ENCODE measurements at regions not wholly inside any gene's neighbourhood (a gene's known extent, or its start where the extent isn't known, plus 50 kb on each side); places are given as distances from the start of the nearest gene placed in this dataset.

DNA sequence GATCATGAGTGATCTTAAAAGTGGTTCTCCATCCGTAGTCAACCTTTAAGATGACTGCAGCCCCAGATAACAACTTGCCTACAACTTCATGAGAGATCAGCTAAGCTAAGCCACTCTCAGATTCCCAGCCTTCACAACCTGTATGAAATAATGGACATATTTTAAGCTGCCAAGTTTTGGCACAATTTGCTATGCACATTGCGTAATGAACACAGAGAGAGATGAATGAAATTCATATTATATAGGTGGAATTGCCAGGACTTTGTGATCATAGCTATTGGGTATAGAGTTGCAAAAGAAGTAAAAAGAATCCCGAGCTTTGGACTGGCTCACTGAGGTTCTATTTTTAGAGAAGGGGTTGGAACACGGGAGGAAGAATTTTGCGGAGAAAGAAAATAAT is 59.1 kb upstream of the EGLN3 start:
- no peak overlapping the region for H3K4me3 ChIP-seq (ENCODE audit: low read length in 2 of 2)
- no peak overlapping the region for H3K9ac ChIP-seq (ENCODE audit: low read length in 2 of 2)
- H3K4me1 ChIP-seq (ENCODE audit: control insufficient read depth, insufficient read depth, low read length), result no peaks in the 10 kb centered on the region
- no peaks in the 10 kb centered on the region for H3K9me3 ChIP-seq (ENCODE audit: control insufficient read depth in 2 of 2, low read length in 2 of 2)
- H3K27me3 ChIP-seq (ENCODE audit: control insufficient read depth in 1 of 2, insufficient read depth in 2 of 2, low read length in 2 of 2), result no peaks in the 10 kb centered on the region
- H3K36me3 ChIP-seq (ENCODE audit: control insufficient read depth in 2 of 2, insufficient read depth in 2 of 2, low read length in 2 of 2), result no peaks in the 10 kb centered on the region
- no peak overlapping the region for H3K27ac ChIP-seq (ENCODE audit: low read length)

DNA sequence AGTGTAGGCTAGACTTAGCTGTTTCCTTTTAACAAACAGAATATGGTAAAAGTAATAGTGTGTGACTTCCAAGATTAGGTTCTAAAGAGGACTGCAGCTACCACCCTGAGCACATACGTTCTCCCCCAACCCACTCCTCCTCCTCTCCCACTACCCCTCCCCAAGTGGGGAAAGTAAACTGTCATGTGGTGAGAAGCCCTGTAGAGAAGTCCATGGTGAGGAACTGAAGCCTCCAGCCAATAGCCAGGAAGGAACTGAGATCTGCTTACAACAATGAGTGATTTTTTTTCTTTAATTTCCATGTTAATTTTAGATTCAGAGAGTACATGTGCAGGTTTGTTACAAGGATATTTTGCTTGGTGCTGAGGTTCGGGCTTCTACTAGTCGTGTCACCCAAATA is 57.0 kb upstream of the EGLN3 start:
- Histone ChIP-seq H3K27me3 (ENCODE audit: control insufficient read depth in 1 of 2, insufficient read depth in 2 of 2, low read length in 2 of 2) (no peaks in the 10 kb centered on the region), H3K9me3 (ENCODE audit: control insufficient read depth in 2 of 2, low read length in 2 of 2) (no peaks in the 10 kb centered on the region), H3K4me3 (ENCODE audit: low read length in 2 of 2) (no peak overlapping the region), H3K9ac (ENCODE audit: low read length in 2 of 2) (no peak overlapping the region), H3K36me3 (ENCODE audit: control insufficient read depth in 2 of 2, insufficient read depth in 2 of 2, low read length in 2 of 2) (no peaks in the 10 kb centered on the region), H3K4me1 (ENCODE audit: control insufficient read depth, insufficient read depth, low read length) (no peaks in the 10 kb centered on the region), H3K27ac (ENCODE audit: low read length) (no peak overlapping the region)

DNA sequence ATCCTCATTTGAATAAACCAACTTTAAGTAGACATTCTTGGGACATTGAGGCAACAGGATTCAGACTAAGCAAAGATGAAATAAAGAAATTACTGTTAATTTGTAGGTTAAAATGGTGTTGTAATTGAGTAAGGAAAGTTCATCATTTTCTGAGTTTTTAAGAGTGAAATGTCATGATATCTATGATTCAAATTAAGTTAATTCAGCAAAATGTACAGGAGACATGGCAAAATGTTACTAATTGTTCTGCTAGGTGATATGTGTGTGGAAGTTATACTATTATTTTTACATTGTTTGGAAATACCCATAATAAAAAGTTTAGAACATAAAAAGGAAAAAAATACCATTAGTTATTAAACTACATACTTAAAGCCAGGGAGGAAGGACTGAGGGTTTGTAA is 55.0 kb upstream of the EGLN3 start:
- Histone ChIP-seq H3K9me3 (ENCODE audit: control insufficient read depth in 2 of 2, low read length in 2 of 2) (no peaks in the 10 kb centered on the region), H3K27me3 (ENCODE audit: control insufficient read depth in 1 of 2, insufficient read depth in 2 of 2, low read length in 2 of 2) (no peaks in the 10 kb centered on the region), H3K4me3 (ENCODE audit: low read length in 2 of 2) (no peak overlapping the region), H3K27ac (ENCODE audit: low read length) (no peak overlapping the region), H3K4me1 (ENCODE audit: control insufficient read depth, insufficient read depth, low read length) (no peaks in the 10 kb centered on the region), H3K36me3 (ENCODE audit: control insufficient read depth in 2 of 2, insufficient read depth in 2 of 2, low read length in 2 of 2) (no peaks in the 10 kb centered on the region), H3K9ac (ENCODE audit: low read length in 2 of 2) (no peak overlapping the region)

DNA sequence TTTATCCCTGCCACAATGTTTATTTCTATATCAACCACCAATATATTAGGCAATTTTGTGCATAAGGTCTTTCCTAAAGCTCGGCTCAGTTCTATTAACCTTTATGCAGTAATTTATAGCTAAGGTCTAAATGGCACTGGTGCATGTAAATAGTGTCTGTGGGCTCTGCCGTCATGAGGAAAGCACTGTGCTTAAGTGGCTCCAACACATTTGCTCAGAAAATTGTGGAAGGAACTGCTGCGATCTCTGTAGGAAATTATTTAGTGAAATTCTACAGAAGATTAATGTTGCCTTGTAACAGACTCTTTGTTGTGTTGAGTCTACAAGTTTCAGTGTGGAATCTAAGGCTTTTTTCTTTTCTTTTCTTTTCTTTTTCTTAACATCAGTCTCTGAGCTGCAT is 54.0 kb upstream of the EGLN3 start:
- Histone ChIP-seq H3K9me3 (ENCODE audit: control insufficient read depth in 2 of 2, low read length in 2 of 2) (no peaks in the 10 kb centered on the region), H3K9ac (ENCODE audit: low read length in 2 of 2) (no peak overlapping the region), H3K4me1 (ENCODE audit: control insufficient read depth, insufficient read depth, low read length) (no peaks in the 10 kb centered on the region), H3K36me3 (ENCODE audit: control insufficient read depth in 2 of 2, insufficient read depth in 2 of 2, low read length in 2 of 2) (no peaks in the 10 kb centered on the region), H3K4me3 (ENCODE audit: low read length in 2 of 2) (no peak overlapping the region), H3K27ac (ENCODE audit: low read length) (no peak overlapping the region), H3K27me3 (ENCODE audit: control insufficient read depth in 1 of 2, insufficient read depth in 2 of 2, low read length in 2 of 2) (no peaks in the 10 kb centered on the region)

DNA sequence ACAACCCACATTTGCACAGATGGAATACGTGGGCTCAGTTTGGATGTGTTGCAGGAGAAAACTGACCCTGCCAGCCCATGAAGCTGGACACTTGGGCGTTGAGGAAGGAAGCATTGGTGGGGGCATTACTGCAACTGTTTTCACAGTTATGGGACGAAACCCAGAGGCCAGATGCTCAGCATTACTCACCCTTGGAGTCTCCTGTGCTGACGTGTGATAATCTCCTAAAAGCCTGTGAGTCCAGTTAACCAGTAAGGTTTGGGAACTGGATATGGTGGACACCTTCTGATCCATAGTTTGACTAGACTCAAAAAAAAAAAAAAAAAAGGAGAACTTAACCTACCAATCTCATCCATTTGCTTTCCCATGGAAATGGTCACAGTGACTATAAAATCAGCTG is 52.8 kb upstream of the EGLN3 start:
- Histone ChIP-seq H3K36me3 (ENCODE audit: control insufficient read depth in 2 of 2, insufficient read depth in 2 of 2, low read length in 2 of 2) (no peaks in the 10 kb centered on the region), H3K9ac (ENCODE audit: low read length in 2 of 2) (no peak overlapping the region), H3K27ac (ENCODE audit: low read length) (no peak overlapping the region), H3K4me1 (ENCODE audit: control insufficient read depth, insufficient read depth, low read length) (no peaks in the 10 kb centered on the region), H3K4me3 (ENCODE audit: low read length in 2 of 2) (no peak overlapping the region), H3K27me3 (ENCODE audit: control insufficient read depth in 1 of 2, insufficient read depth in 2 of 2, low read length in 2 of 2) (no peaks in the 10 kb centered on the region), H3K9me3 (ENCODE audit: control insufficient read depth in 2 of 2, low read length in 2 of 2) (no peaks in the 10 kb centered on the region)

DNA sequence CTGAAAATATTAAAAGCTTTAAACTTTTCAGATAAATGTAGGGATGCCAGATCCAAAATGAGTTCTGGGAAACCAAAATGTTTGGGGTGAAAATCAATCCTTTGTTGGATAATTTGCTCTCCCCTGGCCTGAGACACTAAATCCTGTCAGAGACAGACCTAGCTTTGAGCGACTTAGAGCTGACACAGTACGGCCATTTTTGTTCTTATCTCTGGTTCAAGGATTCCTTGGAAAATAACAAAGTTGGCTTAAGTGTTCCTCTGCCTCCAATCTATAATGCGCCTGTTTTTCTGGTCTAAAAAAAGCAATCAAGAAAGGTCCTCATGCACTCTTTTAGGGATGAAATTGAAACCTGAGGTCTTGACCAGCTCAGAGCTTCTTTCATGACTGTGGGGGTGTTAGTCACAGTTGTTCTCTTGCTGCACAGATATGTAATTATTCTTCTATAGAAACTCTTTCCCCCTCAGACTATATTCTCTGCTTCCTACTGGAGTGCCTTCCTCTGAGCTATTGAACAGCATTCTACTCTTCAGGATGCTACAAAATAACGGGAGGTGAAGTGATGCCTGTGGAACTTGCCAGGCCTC is 52.3 kb upstream of the EGLN3 start:
- Histone ChIP-seq H3K9me3 (ENCODE audit: control insufficient read depth in 2 of 2, low read length in 2 of 2) (no peaks in the 10 kb centered on the region), H3K4me3 (ENCODE audit: low read length in 2 of 2) (no peak overlapping the region), H3K27ac (ENCODE audit: low read length) (no peak overlapping the region), H3K36me3 (ENCODE audit: control insufficient read depth in 2 of 2, insufficient read depth in 2 of 2, low read length in 2 of 2) (no peaks in the 10 kb centered on the region), H3K4me1 (ENCODE audit: control insufficient read depth, insufficient read depth, low read length) (no peaks in the 10 kb centered on the region), H3K27me3 (ENCODE audit: control insufficient read depth in 1 of 2, insufficient read depth in 2 of 2, low read length in 2 of 2) (no peaks in the 10 kb centered on the region), H3K9ac (ENCODE audit: low read length in 2 of 2) (no peak overlapping the region)

All from stomach smooth muscle (tissue), 2 donors.